RWPE1 (cell line): ENCODE measurements at regions not wholly inside any gene's neighbourhood (a gene's known extent, or its start where the extent isn't known, plus 50 kb on each side); places are given as distances from the start of the nearest gene placed in this dataset.

Source experiments
- CTCF ChIA-PET: fragments of 350-600 bp; sonication (Branson Sonifier 250); formaldehyde crosslinking; extraction: SDS; loops from one replicate; lab custom pipeline; 2021; lab: Yijun Ruan, JAX
- POLR2A ChIA-PET: fragments of 400-600 bp; formaldehyde crosslinking; extraction: SDS; loops from one replicate; lab custom pipeline; 2020; ENCODE audit warnings: antibody characterized with exemption; ENCODE audit not compliant: low non-redundant PET; lab: Yijun Ruan, JAX
- DNase-seq: peaks from one replicate; pipeline ENCODE4 v3.0.0; 2012; ENCODE audit warnings: low spot score
- H3K27ac ChIP-seq: fragments of 450-650 bp; 2 replicates; pipeline ENCODE4 v1.5.1; 2017
- CTCF ChIP-seq: fragments of 450-650 bp; conservative IDR thresholded peaks from 2 replicates; pipeline ENCODE4 v1.5.1; 2017; ENCODE audit warnings: low read depth, mild to moderate bottlenecking

GRCh38 chr18:78679031-78679430 lies 300.6 kb upstream of the SALL3 start:
- ChIA-PET POLR2A (no interaction called here), CTCF (no interaction called here)
- TF ChIP-seq CTCF = no peak
- DNase-seq = no peak
- H3K27ac ChIP-seq = no peak overlapping the region

- CTCF ChIA-PET = no interaction called here
- DNase-seq = no peak
- H3K27ac ChIP-seq = no peak overlapping the region
- POLR2A ChIA-PET = no interaction called here
- no peak for TF ChIP-seq CTCF
These were observed 299.9 kb upstream of the SALL3 start for GRCh38 chr18:78679613-78680260.

- DNase-seq = no peak
- no peak overlapping the region for H3K27ac ChIP-seq
- no peak for TF ChIP-seq CTCF
- ChIA-PET CTCF (no interaction called here), POLR2A (no interaction called here)
These were observed 298.2 kb upstream of the SALL3 start for GRCh38 chr18:78681396-78681795.

- ChIA-PET CTCF (no interaction called here), POLR2A (no interaction called here)
- H3K27ac ChIP-seq = no peak overlapping the region
- no peak for TF ChIP-seq CTCF
- no peak for DNase-seq
These were observed 297.7 kb upstream of the SALL3 start for GRCh38 chr18:78681934-78682333.

- ChIA-PET CTCF (no interaction called here), POLR2A (no interaction called here)
- no peak for DNase-seq
- H3K27ac ChIP-seq = no peak overlapping the region
- TF ChIP-seq CTCF = no peak
These were observed 296.9 kb upstream of the SALL3 start for GRCh38 chr18:78682716-78683115.

- H3K27ac ChIP-seq = no peak overlapping the region
- ChIA-PET CTCF (interaction anchor here (0.6 kb wide), 1 partner anchor 615 kb away, joined by 3 read pairs; no protein-coding TSS in a partner anchor), POLR2A (no interaction called here)
- TF ChIP-seq CTCF = no peak
- DNase-seq = no peak
These were observed 296.2 kb upstream of the SALL3 start for GRCh38 chr18:78683191-78684010.
